Nephron progenitor cell (in vitro differentiated cells): ENCODE measurements at regions not wholly inside any gene's neighbourhood (a gene's known extent, or its start where the extent isn't known, plus 50 kb on each side); places are given as distances from the start of the nearest gene placed in this dataset.
A peak's percentile ranks its signal among the peaks of the same experiment; 100 is the strongest.

ENCODE experiments used
- DNase-seq: peaks from one replicate; pipeline ENCODE4 v3.0.0; 2021
- H3K27ac Mint-ChIP-seq: 2 replicates; pipeline ENCODE4 v1.8.0; 2021; ENCODE audit warnings: mild to moderate bottlenecking, moderate library complexity, mixed read lengths
- H3K27me3 Mint-ChIP-seq: 2 replicates; pipeline ENCODE4 v1.8.0; 2021; ENCODE audit warnings: mild to moderate bottlenecking, low read depth, mixed read lengths; ENCODE audit not compliant: poor library complexity
- H3K36me3 Mint-ChIP-seq: 2 replicates; pipeline ENCODE4 v1.8.0; 2021; ENCODE audit warnings: low read depth, mixed read lengths
- H3K4me1 Mint-ChIP-seq: 2 replicates; pipeline ENCODE4 v1.8.0; 2021; ENCODE audit warnings: mixed read lengths
- H3K4me3 Mint-ChIP-seq: 2 replicates; pipeline ENCODE4 v1.8.0; 2021; ENCODE audit warnings: mild to moderate bottlenecking, moderate library complexity, mixed read lengths
- H3K9me3 Mint-ChIP-seq: 2 replicates; pipeline ENCODE4 v1.8.0; 2021; ENCODE audit warnings: mild to moderate bottlenecking, moderate library complexity, mixed read lengths
- CTCF ChIP-seq: fragments of 200-600 bp; sonication (generic); IDR thresholded peaks from 2 replicates; pipeline ENCODE4 v1.5.0; 2021; ENCODE audit warnings: antibody characterized with exemption

GRCh38 chr10:108307250-108307924, 1142.9 kb upstream of the SORCS1 start:
- H3K4me3 Mint-ChIP-seq = no peak overlapping the region
- no peak for TF ChIP-seq CTCF
- no peak overlapping the region for H3K27ac Mint-ChIP-seq
- no peak for DNase-seq
- no peaks in the 10 kb centered on the region for H3K36me3 Mint-ChIP-seq
- no peaks in the 10 kb centered on the region for H3K4me1 Mint-ChIP-seq
- no peaks in the 10 kb centered on the region for H3K27me3 Mint-ChIP-seq
- peaks cover 5% of the 10 kb centered on the region for H3K9me3 Mint-ChIP-seq

GRCh38 chr10:108303149-108303548, 1138.6 kb upstream of the SORCS1 start:
- Mint-ChIP-seq H3K4me3 (no peak overlapping the region), H3K36me3 (no peaks in the 10 kb centered on the region), H3K9me3 (no peaks in the 10 kb centered on the region), H3K27me3 (no peaks in the 10 kb centered on the region), H3K4me1 (no peaks in the 10 kb centered on the region), H3K27ac (no peak overlapping the region)
- TF ChIP-seq CTCF = no peak
- no peak for DNase-seq

GRCh38 chr10:108301002-108301401, 1136.5 kb upstream of the SORCS1 start:
- TF ChIP-seq CTCF = no peak
- no peak for DNase-seq
- Mint-ChIP-seq H3K27me3 (no peaks in the 10 kb centered on the region), H3K4me3 (no peak overlapping the region), H3K27ac (no peak overlapping the region), H3K36me3 (no peaks in the 10 kb centered on the region), H3K9me3 (no peaks in the 10 kb centered on the region), H3K4me1 (no peaks in the 10 kb centered on the region)

DNA sequence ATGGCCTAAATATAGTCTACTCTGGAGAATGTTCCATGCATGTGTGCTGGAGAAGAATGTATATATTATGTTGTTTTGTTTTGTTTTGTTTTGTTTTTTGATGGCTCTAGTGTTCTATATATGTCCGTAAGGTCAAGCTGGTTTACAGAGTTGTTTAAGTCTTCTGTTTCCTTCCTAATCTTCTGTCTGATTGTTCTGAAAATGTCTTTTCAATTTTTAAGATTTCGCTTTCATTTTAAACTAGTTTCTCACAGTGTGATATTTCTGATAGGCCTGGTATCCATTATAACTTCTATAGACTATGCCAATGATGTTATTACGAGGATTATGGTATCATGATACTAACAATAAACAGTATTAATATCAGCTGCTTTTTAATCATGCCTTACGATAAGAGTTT, 1126.3 kb upstream of the SORCS1 start:
- Mint-ChIP-seq H3K27me3 (no peaks in the 10 kb centered on the region), H3K9me3 (peaks cover 11% of the 10 kb centered on the region), H3K4me1 (no peaks in the 10 kb centered on the region), H3K36me3 (no peaks in the 10 kb centered on the region), H3K27ac (no peak overlapping the region), H3K4me3 (no peak overlapping the region)
- TF ChIP-seq CTCF = no peak
- no peak for DNase-seq

GRCh38 chr10:108275895-108276685, 1111.6 kb upstream of the SORCS1 start:
- Mint-ChIP-seq H3K4me3 (no peak overlapping the region), H3K9me3 (peaks cover 22% of the 10 kb centered on the region), H3K36me3 (peaks cover 6% of the 10 kb centered on the region), H3K4me1 (peaks cover 19% of the 10 kb centered on the region), H3K27me3 (no peaks in the 10 kb centered on the region), H3K27ac (peak overlapping the region; percentile 80)
- peak; percentile 5 for DNase-seq
- no peak for TF ChIP-seq CTCF
